K562 (cell line): ENCODE measurements at regions not wholly inside any gene's neighbourhood (a gene's known extent, or its start where the extent isn't known, plus 50 kb on each side); places are given as distances from the start of the nearest gene placed in this dataset.

Experiments
- CTCF ChIP-seq, 3 experiments: IDR thresholded peaks in 2 of 3; conservative IDR thresholded peaks in 1 of 3; 2 replicates each; pipeline ENCODE4 v1.5.1; 2011 to 2012; ENCODE audit warnings: low read length in 3 of 3, mild to moderate bottlenecking in 3 of 3, control low read depth in 2 of 3, improper control_type of control experiment in 1 of 3, inconsistent platforms in 1 of 3, low read depth in 1 of 3, mixed read lengths in 1 of 3, moderate library complexity in 1 of 3; ENCODE audit not compliant: insufficient read depth in 2 of 3
- PHB2 ChIP-seq: fragments of 450-650 bp; IDR thresholded peaks from 2 replicates; pipeline ENCODE4 v1.6.1; 2017; ENCODE audit warnings: low read depth
- POLR2AphosphoS2 ChIP-seq: IDR thresholded peaks from 2 replicates; pipeline ENCODE4 v1.6.1; 2012; ENCODE audit warnings: low read length, improper control_type of control experiment
- TAL1 ChIP-seq: fragments of 450-650 bp; IDR thresholded peaks from 2 replicates; pipeline ENCODE4 v1.6.1; 2016; ENCODE audit warnings: mild to moderate bottlenecking
- ZBTB49 ChIP-seq: sonication (generic); formaldehyde crosslinking; IDR thresholded peaks from 2 replicates; pipeline ENCODE4 v1.8.0; 2022; ENCODE audit warnings: missing genetic modification reagents, mild to moderate bottlenecking, borderline replicate concordance
- ZNF586 ChIP-seq: fragments of 450-650 bp; formaldehyde crosslinking; conservative IDR thresholded peaks from 2 replicates; pipeline ENCODE4 v1.4.0; 2020; ENCODE audit warnings: mild to moderate bottlenecking, moderate library complexity

GRCh38 chr22:49431551-49431950 is 396.1 kb downstream of the BRD1 start:
- TF ChIP-seq PHB2 (no peak), CTCF (IDR thresholded peaks at IDR 0.05 in 2 of 3, conservative IDR thresholded peaks at IDR 0.05 in 1 of 3; ENCODE audit: insufficient read depth in 2 of 3, low read depth in 1 of 3, low read length in 3 of 3) (no peak), ZNF586 (no peak), TAL1 (no peak), ZBTB49 (CRISPR knock-in tag) (no peak), POLR2AphosphoS2 (no peak)
